IPS DF 6.9 (cell line): ENCODE measurements at regions not wholly inside any gene's neighbourhood (a gene's known extent, or its start where the extent isn't known, plus 50 kb on each side); places are given as distances from the start of the nearest gene placed in this dataset.

Experiments used
- DNase-seq: peaks from one replicate; pipeline ENCODE4 v3.0.0-alpha.2; 2013; ENCODE audit warnings: low read depth, low spot score
- H3K27ac ChIP-seq: one replicate; pipeline ENCODE4 v1.5.1; 2013; ENCODE audit warnings: low read length, control low read depth
- H3K27me3 ChIP-seq: 2 replicates; pipeline ENCODE4 v1.6.1; 2013; ENCODE audit warnings: mild to moderate bottlenecking, low read length; ENCODE audit not compliant: control insufficient read depth, insufficient read depth
- H3K36me3 ChIP-seq: 2 replicates; pipeline ENCODE4 v1.6.1; 2013; ENCODE audit warnings: low read length; ENCODE audit not compliant: control insufficient read depth, insufficient read depth
- H3K4me1 ChIP-seq: 2 replicates; pipeline ENCODE4 v1.6.1; 2013; ENCODE audit warnings: low read length; ENCODE audit not compliant: control insufficient read depth, insufficient read depth
- H3K4me3 ChIP-seq: 2 replicates; pipeline ENCODE4 v1.5.1; 2013; ENCODE audit warnings: mild to moderate bottlenecking, low read length
- H3K9me3 ChIP-seq: 2 replicates; pipeline ENCODE4 v1.6.1; 2013; ENCODE audit warnings: low read length, inconsistent platforms; ENCODE audit not compliant: control insufficient read depth, insufficient read depth
- WGBS: extraction: QIAGEN DNeasy Blood & Tissue Kit; methylation state at CpG from one replicate; pipeline ENCODE4 v1.1.7; 2013; ENCODE audit warnings: mixed read lengths, missing lambda C conversion rate; ENCODE audit not compliant: insufficient read length, insufficient coverage; 5-methylcytosine and 5-hydroxymethylcytosine counted together

DNA sequence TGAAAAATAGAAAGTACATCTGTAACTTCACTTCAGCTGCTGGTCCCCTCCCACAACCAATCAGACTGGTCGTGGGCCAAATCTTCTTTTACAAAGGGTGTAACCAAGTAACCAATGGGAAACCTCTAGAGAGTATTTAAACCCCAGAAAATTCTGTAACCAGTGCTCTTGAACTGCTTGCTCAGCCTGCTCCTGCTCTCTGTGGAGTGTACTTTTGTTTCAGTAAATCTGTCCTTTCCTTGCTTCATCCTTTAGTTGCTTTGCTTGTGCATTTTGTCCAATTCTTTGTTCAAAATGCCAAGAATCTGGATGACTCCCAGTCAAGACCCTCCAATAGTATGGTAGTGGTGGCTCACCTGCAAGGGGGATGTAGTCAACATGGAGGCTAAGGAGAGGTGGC, 489.1 kb downstream of the FUT8 start:
- no peaks in the 10 kb centered on the region for H3K4me1 ChIP-seq
- no peaks in the 10 kb centered on the region for H3K36me3 ChIP-seq
- DNase-seq: no peak
- H3K27me3 ChIP-seq: no peaks in the 10 kb centered on the region
- H3K9me3 ChIP-seq: no peaks in the 10 kb centered on the region
- no CpG with 5 or more reads among the region's 1 CpG for WGBS
- H3K4me3 ChIP-seq: no peak overlapping the region
- no peak overlapping the region for H3K27ac ChIP-seq

GRCh38 chr14:65904988-65905387, 492.5 kb downstream of the FUT8 start:
- H3K36me3 ChIP-seq: no peaks in the 10 kb centered on the region
- no peaks in the 10 kb centered on the region for H3K9me3 ChIP-seq
- no peak overlapping the region for H3K27ac ChIP-seq
- H3K4me3 ChIP-seq: no peak overlapping the region
- no peaks in the 10 kb centered on the region for H3K4me1 ChIP-seq
- DNase-seq: no peak
- no peaks in the 10 kb centered on the region for H3K27me3 ChIP-seq
- no CpG with 5 or more reads among the region's 4 CpGs for WGBS

DNA sequence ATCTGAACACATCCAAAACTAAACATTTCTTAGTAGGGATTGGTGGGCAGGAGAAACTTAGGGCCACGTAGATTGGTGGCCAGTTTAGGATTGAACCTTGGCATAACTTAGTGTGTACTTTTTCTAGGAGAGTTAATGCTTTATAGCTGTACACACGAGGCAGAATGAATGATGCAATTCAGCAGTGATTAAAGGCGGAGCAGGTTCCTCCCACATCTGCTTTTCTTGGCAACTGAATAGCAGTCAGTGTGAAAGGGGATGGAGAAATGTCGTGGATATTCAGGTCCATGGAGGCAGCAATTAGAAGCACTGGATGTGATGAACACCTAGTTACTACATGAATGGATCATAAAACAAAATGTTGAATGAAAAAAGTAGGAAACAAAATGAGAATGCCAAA, 493.8 kb downstream of the FUT8 start:
- no CpG with 5 or more reads among the region's 4 CpGs for WGBS
- Histone ChIP-seq H3K27me3 (no peaks in the 10 kb centered on the region), H3K4me3 (no peak overlapping the region), H3K4me1 (no peaks in the 10 kb centered on the region), H3K9me3 (no peaks in the 10 kb centered on the region), H3K36me3 (no peaks in the 10 kb centered on the region), H3K27ac (no peak overlapping the region)
- no peak for DNase-seq

GRCh38 chr14:65906948-65907347, 494.4 kb downstream of the FUT8 start:
- WGBS: no CpG with 5 or more reads among the region's 2 CpGs

GRCh38 chr14:65910108-65910786, 497.7 kb downstream of the FUT8 start:
- DNase-seq: no peak
- H3K36me3 ChIP-seq: no peaks in the 10 kb centered on the region
- H3K27ac ChIP-seq: no peak overlapping the region
- no peaks in the 10 kb centered on the region for H3K9me3 ChIP-seq
- no peaks in the 10 kb centered on the region for H3K4me1 ChIP-seq
- WGBS: 100% methylated on average over 1 of the region's 4 CpGs
- H3K27me3 ChIP-seq: no peaks in the 10 kb centered on the region
- no peak overlapping the region for H3K4me3 ChIP-seq

More at GRCh38 chr14:65906948-65907347, 494.4 kb downstream of the FUT8 start:
- Histone ChIP-seq H3K36me3 (no peaks in the 10 kb centered on the region), H3K4me1 (no peaks in the 10 kb centered on the region), H3K9me3 (no peaks in the 10 kb centered on the region), H3K27me3 (no peaks in the 10 kb centered on the region), H3K27ac (no peak overlapping the region), H3K4me3 (no peak overlapping the region)
- DNase-seq: no peak

DNA sequence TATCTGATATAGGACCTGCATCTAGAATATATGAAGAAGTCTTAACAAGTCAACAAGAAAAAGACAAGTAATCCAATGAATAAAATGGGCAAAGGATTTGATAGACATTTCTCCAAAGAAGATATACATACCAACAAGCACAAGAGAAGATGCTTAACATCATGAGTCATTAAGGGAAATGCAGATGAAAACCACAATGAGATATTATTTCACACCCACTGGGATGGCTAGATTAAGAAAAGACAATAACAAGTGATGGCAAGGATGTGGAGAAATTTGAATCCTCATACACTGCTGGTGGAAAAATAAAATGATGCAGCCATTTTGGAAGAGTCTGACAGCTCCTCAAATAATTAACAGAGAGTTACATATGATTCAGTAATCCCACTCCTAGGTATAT, 502.6 kb downstream of the FUT8 start:
- no peak for DNase-seq
- Histone ChIP-seq H3K4me3 (no peak overlapping the region), H3K27ac (no peak overlapping the region), H3K36me3 (no peaks in the 10 kb centered on the region), H3K9me3 (no peaks in the 10 kb centered on the region), H3K27me3 (no peaks in the 10 kb centered on the region), H3K4me1 (peaks cover 2% of the 10 kb centered on the region; the same call in 1 of the 2 replicates)

DNA sequence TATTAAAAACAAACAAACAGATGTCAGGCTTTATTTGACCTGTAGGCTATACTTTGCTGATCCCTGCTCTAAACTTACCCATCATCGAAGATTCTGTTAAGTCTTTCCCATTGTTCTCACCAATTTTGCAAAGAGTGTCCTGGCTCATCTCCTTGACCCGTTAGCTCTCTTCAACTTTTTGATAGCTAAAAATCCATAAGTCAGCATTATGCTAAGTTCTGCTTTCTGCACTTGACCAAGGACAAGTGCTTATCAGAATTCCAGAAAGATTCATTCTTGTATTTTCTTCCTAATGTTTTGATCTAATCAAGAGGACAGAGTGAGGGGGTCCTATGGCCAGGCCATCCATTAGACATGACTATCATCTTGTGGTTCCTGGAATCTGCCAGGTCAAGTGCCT, 503.5 kb downstream of the FUT8 start:
- Histone ChIP-seq H3K27me3 (no peaks in the 10 kb centered on the region), H3K4me1 (peaks cover 3% of the 10 kb centered on the region; the same call in 1 of the 2 replicates), H3K4me3 (no peak overlapping the region), H3K36me3 (no peaks in the 10 kb centered on the region), H3K9me3 (no peaks in the 10 kb centered on the region), H3K27ac (no peak overlapping the region)
- DNase-seq: no peak
- WGBS: no CpG with 5 or more reads among the region's 2 CpGs

- H3K27me3 ChIP-seq: no peaks in the 10 kb centered on the region
- H3K36me3 ChIP-seq: no peaks in the 10 kb centered on the region
- DNase-seq: no peak
- WGBS: no CpG with 5 or more reads among the region's 2 CpGs
- no peak overlapping the region for H3K4me3 ChIP-seq
- H3K9me3 ChIP-seq: no peaks in the 10 kb centered on the region
- no peak overlapping the region for H3K27ac ChIP-seq
- peaks cover 4% of the 10 kb centered on the region for H3K4me1 ChIP-seq
These were observed 508.5 kb downstream of the FUT8 start for GRCh38 chr14:65920996-65921395.

- Histone ChIP-seq H3K4me1 (peaks cover 5% of the 10 kb centered on the region; the same call in 1 of the 2 replicates), H3K27me3 (no peaks in the 10 kb centered on the region), H3K36me3 (no peaks in the 10 kb centered on the region), H3K27ac (no peak overlapping the region), H3K9me3 (no peaks in the 10 kb centered on the region), H3K4me3 (no peak overlapping the region)
- no peak for DNase-seq
- no CpG with 5 or more reads among the region's 3 CpGs for WGBS
These were observed 509.6 kb downstream of the FUT8 start for GRCh38 chr14:65922142-65922541.

- Histone ChIP-seq H3K9me3 (no peaks in the 10 kb centered on the region), H3K27ac (no peak overlapping the region), H3K27me3 (no peaks in the 10 kb centered on the region), H3K4me3 (no peak overlapping the region), H3K36me3 (no peaks in the 10 kb centered on the region), H3K4me1 (peaks cover 5% of the 10 kb centered on the region; the same call in 1 of the 2 replicates)
- peak; percentile 33 for DNase-seq
- WGBS: no CpG with 5 or more reads among the region's 6 CpGs
These were observed 514.0 kb downstream of the FUT8 start for GRCh38 chr14:65926504-65926903.
